Epithelial cell of proximal tubule (primary cell): ENCODE measurements at regions not wholly inside any gene's neighbourhood (a gene's known extent, or its start where the extent isn't known, plus 50 kb on each side); places are given as distances from the start of the nearest gene placed in this dataset.

Experiments used
- DNase-seq: peaks from one replicate; pipeline ENCODE4 v3.0.0-alpha.2; 2011; ENCODE audit warnings: low read depth
- H3K4me3 ChIP-seq: 2 replicates; pipeline ENCODE4 v1.5.1; 2011; ENCODE audit warnings: low read depth, mild to moderate bottlenecking, low read length
- CTCF ChIP-seq: conservative IDR thresholded peaks from 2 replicates; pipeline ENCODE4 v1.5.1; 2012; ENCODE audit warnings: low read depth, mild to moderate bottlenecking, low read length

DNA sequence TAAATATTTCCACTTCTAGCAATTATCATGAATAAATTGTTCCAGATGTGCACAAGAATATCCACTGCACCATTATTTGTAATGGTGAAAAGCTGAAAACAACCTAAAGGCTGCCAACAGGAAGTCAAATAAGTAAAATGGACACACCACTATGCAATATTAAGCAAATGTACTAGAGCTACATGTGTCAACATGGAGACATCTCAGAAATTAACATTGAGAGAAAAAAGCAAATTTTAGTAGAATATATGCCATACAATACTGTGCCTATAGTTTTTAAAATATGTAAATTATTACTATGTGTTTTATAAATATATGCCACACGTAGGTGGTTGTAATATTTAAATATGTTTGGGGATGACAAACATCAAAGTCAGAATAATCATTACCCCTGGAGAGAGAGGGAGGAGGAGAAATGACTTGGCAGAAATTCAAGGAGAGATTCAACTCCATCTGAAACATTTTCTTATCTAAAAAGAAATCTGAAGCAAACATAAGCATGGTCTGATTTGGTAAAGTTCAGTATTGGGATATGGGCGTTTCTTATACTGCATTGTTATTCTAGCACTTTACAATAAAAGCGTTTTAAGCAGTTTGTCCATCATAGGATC lies 475.5 kb downstream of the QKI start:
- DNase-seq, result no peak
- H3K4me3 ChIP-seq, result no peak overlapping the region
- TF ChIP-seq CTCF, result no peak

DNA sequence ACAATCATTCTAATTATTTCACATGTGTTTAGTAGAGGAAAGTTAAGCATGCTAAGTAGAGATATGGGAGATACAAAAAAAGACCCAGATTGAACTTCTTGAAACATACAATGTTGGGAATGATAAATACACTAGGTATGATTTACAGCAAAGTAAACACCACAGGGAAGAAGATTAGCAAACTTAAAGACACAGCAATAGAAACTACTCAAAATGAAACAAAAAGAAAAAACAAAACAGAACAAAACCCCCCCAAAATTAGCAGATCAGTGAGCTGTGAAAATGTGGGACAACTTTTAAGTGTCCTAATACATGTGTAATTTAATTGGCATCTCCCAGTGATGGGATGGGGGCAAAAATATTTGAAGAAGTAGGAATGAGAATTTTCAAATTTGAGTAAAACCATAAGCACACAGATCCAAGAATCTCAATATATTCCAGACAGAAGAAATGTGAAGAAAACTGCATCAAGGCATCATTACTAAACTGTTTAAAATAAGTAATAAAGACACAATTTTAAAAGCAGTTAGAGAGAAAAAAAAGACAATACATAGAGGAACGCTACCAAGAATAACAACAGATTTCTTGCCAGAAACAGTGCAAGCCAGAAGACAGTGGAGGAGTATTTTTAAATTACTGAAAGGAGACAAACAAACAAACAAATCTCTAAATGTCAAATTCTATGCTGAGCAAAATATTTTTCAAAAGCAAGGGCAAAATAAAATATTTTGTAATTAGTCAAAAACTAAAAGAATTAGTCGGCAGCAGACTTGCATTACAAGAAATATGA lies 473.7 kb downstream of the QKI start:
- TF ChIP-seq CTCF, result no peak
- no peak overlapping the region for H3K4me3 ChIP-seq
- no peak for DNase-seq

DNA sequence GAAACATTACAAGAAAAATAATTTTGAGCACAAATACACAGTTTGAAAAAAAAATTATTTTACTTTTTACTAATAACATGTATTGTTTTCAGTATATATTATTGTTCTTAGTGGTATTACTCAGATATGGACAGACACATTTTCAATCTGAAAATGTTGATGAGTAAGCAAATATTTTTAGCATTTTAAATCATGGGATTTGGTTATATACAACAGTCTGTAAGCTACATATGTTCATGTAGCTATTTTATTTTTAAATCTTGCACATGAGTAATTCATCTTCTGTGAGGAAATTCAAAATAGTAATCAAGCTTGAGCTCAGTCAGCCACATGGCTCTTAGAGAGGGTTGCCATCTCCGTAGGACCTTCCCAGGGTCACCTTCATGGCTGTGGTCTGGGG lies 471.9 kb downstream of the QKI start:
- no peak overlapping the region for H3K4me3 ChIP-seq
- no peak for TF ChIP-seq CTCF
- DNase-seq, result no peak

DNA sequence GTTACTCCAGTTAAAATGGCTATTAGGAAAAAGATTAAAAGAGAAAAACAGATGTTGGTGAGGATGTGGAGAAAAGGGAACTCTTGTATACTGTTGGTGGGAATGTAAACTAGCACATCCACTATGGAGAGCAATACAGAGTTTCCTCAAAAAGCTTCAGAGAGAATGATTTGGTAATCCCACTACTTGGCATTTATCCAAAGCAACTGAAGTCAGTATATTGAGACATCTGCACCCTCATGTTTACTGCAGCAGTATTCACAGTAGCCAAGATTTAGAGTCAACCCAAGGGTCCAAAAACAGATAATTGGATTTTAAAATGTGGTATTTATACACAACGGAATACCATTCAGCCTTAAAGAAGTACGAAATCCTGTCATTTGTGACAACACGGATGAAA lies 469.5 kb downstream of the QKI start:
- no peak for TF ChIP-seq CTCF
- no peak overlapping the region for H3K4me3 ChIP-seq
- no peak for DNase-seq

DNA sequence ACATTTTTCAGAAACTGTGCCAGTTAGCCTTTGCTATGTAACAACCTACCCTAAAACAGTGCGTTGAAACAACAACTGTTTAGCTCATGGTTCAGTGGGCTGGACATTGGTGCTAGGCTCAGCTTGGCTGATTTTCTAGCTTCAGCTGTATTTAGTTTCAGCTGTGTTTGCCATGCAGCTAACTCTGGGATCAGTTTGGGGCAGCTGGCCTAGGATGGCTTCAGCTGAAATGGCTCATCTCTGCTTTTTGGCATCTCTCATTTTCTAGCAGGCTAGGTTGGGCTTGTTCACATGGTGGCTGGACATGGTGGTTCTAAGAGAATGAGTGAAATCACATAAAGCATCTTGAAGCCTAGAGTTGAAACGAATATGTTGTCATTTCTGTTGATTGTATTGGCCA lies 464.2 kb downstream of the QKI start:
- no peak for TF ChIP-seq CTCF
- H3K4me3 ChIP-seq, result no peak overlapping the region
- no peak for DNase-seq

DNA sequence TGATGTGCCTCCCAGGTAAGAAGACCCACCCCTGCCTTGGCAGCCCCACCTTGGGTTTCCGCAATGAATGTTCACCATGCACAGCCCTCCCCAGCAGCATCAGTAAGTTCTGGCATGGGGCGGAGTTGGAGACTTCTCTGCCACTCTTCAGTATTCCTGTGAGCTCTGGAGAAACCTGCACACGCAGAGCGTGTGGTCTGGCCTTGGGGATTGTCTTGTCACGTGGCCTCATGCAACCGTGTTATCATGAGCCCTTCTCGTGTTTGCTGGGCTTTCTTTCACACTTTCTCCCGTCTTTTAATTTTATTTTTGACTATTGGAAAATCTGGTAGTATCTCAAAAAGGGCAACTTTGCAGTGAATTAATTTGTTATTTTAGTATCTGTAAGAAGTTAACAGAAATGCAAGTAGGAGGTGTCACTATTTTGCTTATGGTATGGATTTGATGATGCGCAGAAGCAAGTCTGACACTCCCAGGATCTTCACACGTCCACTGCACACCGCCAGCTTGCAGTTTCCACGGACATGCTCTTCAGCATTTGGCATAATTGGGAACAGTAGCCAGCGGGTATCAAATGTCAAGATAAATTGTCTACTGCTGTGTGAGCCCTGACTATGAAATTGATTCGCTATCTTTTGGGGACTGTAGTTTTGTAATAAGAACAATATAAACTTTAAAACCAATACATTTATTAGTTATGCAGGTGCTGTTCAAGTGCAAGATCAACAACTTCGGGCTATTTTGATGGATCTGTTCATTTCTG lies 463.5 kb downstream of the QKI start:
- DNase-seq, result no peak
- H3K4me3 ChIP-seq, result no peak overlapping the region
- TF ChIP-seq CTCF, result no peak
